H1 (cell line): ENCODE measurements at regions not wholly inside any gene's neighbourhood (a gene's known extent, or its start where the extent isn't known, plus 50 kb on each side); places are given as distances from the start of the nearest gene placed in this dataset.
A peak's percentile ranks its signal among the peaks of the same experiment; 100 is the strongest.

ENCODE experiments used
- CTCF ChIA-PET: fragments of 300-600 bp; sonication (Branson Sonifier 250); formaldehyde crosslinking; loops from one replicate; lab custom pipeline; 2021; ENCODE audit not compliant: partially characterized antibody; lab: Charles Lee
- POLR2A ChIA-PET: fragments of 300-600 bp; sonication (Branson Sonifier 250); formaldehyde crosslinking; loops from one replicate; lab custom pipeline; 2021; ENCODE audit warnings: inconsistent platforms; ENCODE audit not compliant: partially characterized antibody; lab: Charles Lee
- DNase-seq, 2 experiments: peaks; one replicate each; pipeline versions ENCODE4 v3.0.0 to v3.0.0-alpha.2; 2010 to 2022; ENCODE audit warnings: low spot score in 2 of 2, low read depth in 1 of 2, mixed read lengths in 1 of 2
- FAIRE-seq: peaks from 2 replicates; lab custom pipeline; 2011; peaks lifted over from hg19 to GRCh38; lab: Jason Lieb, UNC
- H2AFZ ChIP-seq: 2 replicates; pipeline ENCODE4 v1.8.1; 2012; ENCODE audit warnings: low read length, inconsistent platforms
- H2AK5ac ChIP-seq: 2 replicates; pipeline ENCODE4 v1.6.1; 2013; ENCODE audit warnings: low read depth, low read length
- H2BK120ac ChIP-seq: replicated peaks from 2 replicates; pipeline ENCODE3; 2013; ENCODE audit warnings: low read depth, low read length, inconsistent platforms
- H2BK12ac ChIP-seq: 2 replicates; pipeline ENCODE4 v1.6.1; 2013; ENCODE audit warnings: low read depth, low read length
- H2BK15ac ChIP-seq: 2 replicates; pipeline ENCODE4 v1.6.1; 2013; ENCODE audit warnings: low read length
- H2BK20ac ChIP-seq: 2 replicates; pipeline ENCODE4 v1.6.1; 2013; ENCODE audit warnings: low read length
- H2BK5ac ChIP-seq: 2 replicates; pipeline ENCODE4 v1.6.1; 2013; ENCODE audit warnings: low read depth, low read length
- H3K14ac ChIP-seq: 2 replicates; pipeline ENCODE4 v1.6.1; 2013; ENCODE audit warnings: inconsistent platforms; ENCODE audit not compliant: insufficient read length
- H3K18ac ChIP-seq: 2 replicates; pipeline ENCODE4 v1.6.1; 2013; ENCODE audit warnings: low read length; ENCODE audit errors: extremely low read depth
- H3K23ac ChIP-seq: 2 replicates; pipeline ENCODE4 v1.6.1; 2013; ENCODE audit warnings: inconsistent platforms; ENCODE audit not compliant: insufficient read length
- H3K23me2 ChIP-seq: 2 replicates; pipeline ENCODE4 v1.6.1; 2013; ENCODE audit warnings: low read depth, low read length
- H3K27ac ChIP-seq: 2 replicates; pipeline ENCODE4 v1.6.1; 2011; ENCODE audit warnings: low read depth, low read length, inconsistent platforms
- H3K27me3 ChIP-seq, 4 experiments: replicated peaks in 1 of 4; 1 replicate in 1 of 4; 2 replicates in 3 of 4; pipeline versions ENCODE4 v1.6.1 to v1.8.1; 2011 to 2013; ENCODE audit warnings: low read length in 3 of 4, mild to moderate bottlenecking in 3 of 4, inconsistent platforms in 2 of 4, mixed read lengths in 2 of 4, moderate library complexity in 1 of 4; ENCODE audit not compliant: control insufficient read depth in 3 of 4, insufficient read depth in 3 of 4; ENCODE audit errors: extremely low read depth in 1 of 4
- H3K36me3 ChIP-seq, 4 experiments: 2 replicates each; pipeline versions ENCODE4 v1.6.1 to v1.8.1; 2011 to 2013; ENCODE audit warnings: mild to moderate bottlenecking in 4 of 4, low read length in 3 of 4, moderate library complexity in 2 of 4, control low read depth in 1 of 4, inconsistent platforms in 1 of 4; ENCODE audit not compliant: insufficient read depth in 4 of 4, control insufficient read depth in 2 of 4
- H3K4ac ChIP-seq: replicated peaks from 2 replicates; pipeline ENCODE3; 2013; ENCODE audit warnings: low read length, low read depth, mixed read lengths, inconsistent platforms; ENCODE audit not compliant: insufficient read length
- H3K4me1 ChIP-seq, 4 experiments: replicated peaks in 1 of 4; 1 replicate in 1 of 4; 2 replicates in 3 of 4; pipeline versions ENCODE4 v1.6.1 to v1.8.1; 2011 to 2013; ENCODE audit warnings: low read length in 3 of 4, inconsistent platforms in 2 of 4, mixed read lengths in 1 of 4; ENCODE audit not compliant: insufficient read depth in 4 of 4, control insufficient read depth in 3 of 4
- H3K4me2 ChIP-seq, 2 experiments: 2 replicates each; pipeline versions ENCODE4 v1.6.1 to v1.8.1; 2011 to 2013; ENCODE audit warnings: low read depth in 2 of 2, low read length in 2 of 2, control low read depth in 1 of 2, inconsistent platforms in 1 of 2, mild to moderate bottlenecking in 1 of 2; ENCODE audit not compliant: insufficient read depth in 1 of 2
- H3K4me3 ChIP-seq, 4 experiments: fragments of 200-600, 300-600 bp in 1 of 4; sonication (generic), shearing (Covaris generic), sonication (Bioruptor Twin) in 1 of 4; 2 replicates each; pipeline versions ENCODE4 v1.5.1 to v1.8.1; 2011 to 2016; ENCODE audit warnings: low read length in 4 of 4, low read depth in 3 of 4, control low read depth in 2 of 4, inconsistent platforms in 2 of 4, mild to moderate bottlenecking in 2 of 4, mixed read lengths in 1 of 4, moderate library complexity in 1 of 4; ENCODE audit not compliant: insufficient read depth in 2 of 4; ENCODE audit errors: extremely low read depth in 1 of 4
- H3K56ac ChIP-seq: replicated peaks from 2 replicates; pipeline ENCODE3; 2013; ENCODE audit warnings: low read depth, mild to moderate bottlenecking, mixed read lengths, low read length, inconsistent platforms; ENCODE audit not compliant: insufficient read length
- H3K79me1 ChIP-seq: 2 replicates; pipeline ENCODE4 v1.6.1; 2013; ENCODE audit warnings: low read depth, low read length, control low read depth
- H3K79me2 ChIP-seq, 2 experiments: 2 replicates each; pipeline versions ENCODE4 v1.6.1 to v1.8.1; 2012 to 2013; ENCODE audit warnings: low read length in 2 of 2, mild to moderate bottlenecking in 2 of 2, inconsistent platforms in 1 of 2; ENCODE audit not compliant: insufficient read depth in 2 of 2, control insufficient read depth in 1 of 2
- H3K9ac ChIP-seq, 4 experiments: replicated peaks in 1 of 4; 1 replicate in 1 of 4; 2 replicates in 3 of 4; pipeline versions ENCODE4 v1.6.1 to v1.8.1; 2011 to 2013; ENCODE audit warnings: low read depth in 3 of 4, low read length in 3 of 4, control low read depth in 2 of 4, mild to moderate bottlenecking in 2 of 4, moderate library complexity in 2 of 4, inconsistent platforms in 1 of 4; ENCODE audit errors: extremely low read depth in 1 of 4
- H3K9me3 ChIP-seq, 2 experiments: 2 replicates each; pipeline versions ENCODE4 v1.6.1 to v1.8.1; 2012 to 2013; ENCODE audit warnings: mild to moderate bottlenecking in 2 of 2, moderate library complexity in 2 of 2, control low read depth in 1 of 2, inconsistent platforms in 1 of 2, low read depth in 1 of 2, low read length in 1 of 2, mixed read lengths in 1 of 2; ENCODE audit not compliant: insufficient read depth in 2 of 2
- H4K20me1 ChIP-seq, 2 experiments: replicated peaks in 1 of 2; 2 replicates each; pipeline versions ENCODE3 to v1.8.1; 2011 to 2013; ENCODE audit warnings: inconsistent platforms in 2 of 2, low read length in 2 of 2, mild to moderate bottlenecking in 1 of 2; ENCODE audit not compliant: insufficient read depth in 2 of 2, control insufficient read depth in 1 of 2
- H4K5ac ChIP-seq: 2 replicates; pipeline ENCODE4 v1.6.1; 2013; ENCODE audit warnings: low read length, low read depth, mixed read lengths, inconsistent platforms; ENCODE audit not compliant: insufficient read length
- H4K8ac ChIP-seq: 2 replicates; pipeline ENCODE4 v1.8.0; 2013; ENCODE audit warnings: mild to moderate bottlenecking, moderate library complexity, low read length, inconsistent platforms; ENCODE audit not compliant: insufficient read depth; ENCODE audit errors: extremely low read depth
- H4K91ac ChIP-seq: replicated peaks from 2 replicates; pipeline ENCODE3; 2013; ENCODE audit warnings: low read length, mixed read lengths, inconsistent platforms; ENCODE audit not compliant: insufficient read length
- CBX5 ChIP-seq: fragments of 300-800, 300-1000 bp; sonication (generic); IDR thresholded peaks from 2 replicates; pipeline ENCODE4 v1.7.1; 2016; ENCODE audit warnings: antibody characterized with exemption, low read length, low read depth
- CHD1 ChIP-seq: IDR thresholded peaks from 2 replicates; pipeline ENCODE4 v1.6.1; 2012; ENCODE audit warnings: low read depth, low read length, improper control_type of control experiment
- KDM4A ChIP-seq: IDR thresholded peaks from one replicate; pipeline ENCODE4 v1.7.1; 2012; ENCODE audit warnings: low read depth, mild to moderate bottlenecking, moderate library complexity, low read length, inconsistent platforms; ENCODE audit not compliant: severe bottlenecking
- KDM5A ChIP-seq: fragments of 200-600 bp; IDR thresholded peaks from 2 replicates; pipeline ENCODE4 v1.7.1; 2012; ENCODE audit warnings: mild to moderate bottlenecking, low read length, inconsistent platforms, mixed read lengths
- POLR2A ChIP-seq, 2 experiments: IDR thresholded peaks; 1 replicate in 1 of 2; 2 replicates in 1 of 2; pipeline ENCODE4 v1.6.1; 2011; ENCODE audit warnings: low read depth in 2 of 2, low read length in 2 of 2, mild to moderate bottlenecking in 2 of 2; ENCODE audit errors: control extremely low read depth in 1 of 2
- RAD21 ChIP-seq, 2 experiments: IDR thresholded peaks in 1 of 2; conservative IDR thresholded peaks in 1 of 2; 2 replicates each; pipeline ENCODE4 v1.6.1; 2011; ENCODE audit warnings: low read depth in 2 of 2, low read length in 2 of 2, improper control_type of control experiment in 1 of 2, inconsistent platforms in 1 of 2, mild to moderate bottlenecking in 1 of 2, moderate library complexity in 1 of 2
- RFX5 ChIP-seq: IDR thresholded peaks from 2 replicates; pipeline ENCODE4 v1.6.1; 2011; ENCODE audit warnings: low read depth, low read length, improper control_type of control experiment, borderline replicate concordance
- SIRT6 ChIP-seq: IDR thresholded peaks from one replicate; pipeline ENCODE4 v1.7.1; 2012; ENCODE audit warnings: low read length, inconsistent platforms
- SP1 ChIP-seq: IDR thresholded peaks from 2 replicates; pipeline ENCODE4 v1.6.1; 2011; ENCODE audit warnings: low read depth, low read length
- SP4 ChIP-seq: IDR thresholded peaks from 2 replicates; pipeline ENCODE4 v1.6.1; 2012; ENCODE audit warnings: low read length, inconsistent platforms
- SRF ChIP-seq: IDR thresholded peaks from 2 replicates; pipeline ENCODE4 v1.6.1; 2011; ENCODE audit warnings: mild to moderate bottlenecking, low read depth, low read length, moderate library complexity
- YY1 ChIP-seq: IDR thresholded peaks from 2 replicates; pipeline ENCODE4 v1.6.1; 2011; ENCODE audit warnings: low read depth, mild to moderate bottlenecking, low read length
- ZNF274 ChIP-seq: IDR thresholded peaks from 2 replicates; pipeline ENCODE4 v1.7.0; 2012; ENCODE audit warnings: low read length, borderline replicate concordance; ENCODE audit errors: extremely low read depth
- WGBS, 2 experiments: shearing (Covaris generic) in 1 of 2; methylation state at CpG; one replicate each; pipeline versions ENCODE4 v1.1.6 to v1.1.7; 2013 to 2015; ENCODE audit warnings: low lambda C conversion rate in 2 of 2, mixed read lengths in 2 of 2, inconsistent platforms in 1 of 2, low coverage in 1 of 2, missing lambda C conversion rate in 1 of 2; ENCODE audit not compliant: insufficient replicate concordance in 2 of 2, insufficient coverage in 1 of 2, insufficient read length in 1 of 2; ENCODE audit errors: extremely low coverage in 1 of 2, missing lambda C conversion rate in 1 of 2; 5-methylcytosine and 5-hydroxymethylcytosine counted together

- H2AFZ ChIP-seq, result no peak overlapping the region
- H3K4ac ChIP-seq, result no peak overlapping the region
- H2BK20ac ChIP-seq, result no peak overlapping the region
- H3K36me3 ChIP-seq, result no peaks in the 10 kb centered on the region
- H2BK5ac ChIP-seq, result no peak overlapping the region
- peaks cover 2 to 4% of the 10 kb centered on the region in 2 experiments for H4K20me1 ChIP-seq
- H3K9ac ChIP-seq, result no peak overlapping the region
- H3K79me2 ChIP-seq, result no peaks in the 10 kb centered on the region
- no peak overlapping the region for H4K5ac ChIP-seq
- 89% methylated on average over 14 of the region's 15 CpGs; no CpG with 5 or more reads in 1 of the 2 experiments for WGBS, 2 experiments
- DNase-seq (no peak), FAIRE-seq (no peak)
- H3K18ac ChIP-seq, result no peak overlapping the region
- no peak overlapping the region for H3K23ac ChIP-seq
- H4K91ac ChIP-seq, result no peak overlapping the region
- H3K4me1 ChIP-seq, result no peaks in the 10 kb centered on the region
- ChIA-PET CTCF (no interaction called here), POLR2A (no interaction called here)
- H3K79me1 ChIP-seq, result no peaks in the 10 kb centered on the region
- no peak overlapping the region for H2BK120ac ChIP-seq
- no peak overlapping the region for H3K27ac ChIP-seq
- no peak overlapping the region for H3K14ac ChIP-seq
- no peaks in the 10 kb centered on the region for H3K9me3 ChIP-seq
- H2AK5ac ChIP-seq, result 0 out of 2 replicates have a peak overlapping the region, but pooled peaks have one; percentile 11
- H3K56ac ChIP-seq, result no peak overlapping the region
- H3K23me2 ChIP-seq, result peaks cover 5% of the 10 kb centered on the region; the same call in 1 of the 2 replicates
- H4K8ac ChIP-seq, result no peak overlapping the region
- H2BK15ac ChIP-seq, result no peak overlapping the region
- H3K4me2 ChIP-seq, result no peak overlapping the region
- no peak overlapping the region for H3K4me3 ChIP-seq
- H3K27me3 ChIP-seq, result no peaks in the 10 kb centered on the region
- H2BK12ac ChIP-seq, result no peak overlapping the region
- TF ChIP-seq YY1 (no peak), CHD1 (no peak), ZNF274 (no peak), SRF (no peak), KDM5A (no peak), POLR2A (IDR thresholded peaks at IDR 0.05; ENCODE audit: control extremely low read depth in 1 of 2, low read depth in 2 of 2, low read length in 2 of 2) (no peak), RFX5 (no peak), SIRT6 (no peak), SP1 (no peak), CBX5 (no peak), SP4 (no peak), RAD21 (IDR thresholded peaks at IDR 0.05 in 1 of 2, conservative IDR thresholded peaks at IDR 0.05 in 1 of 2; ENCODE audit: low read depth in 2 of 2, low read length in 2 of 2) (no peak), KDM4A (no peak)
Measured at GRCh38 chr22:49068861-49069500, 758.7 kb downstream of the BRD1 start.
